ENCODE measurements at regions not wholly inside any gene's neighbourhood (a gene's known extent, or its start where the extent isn't known, plus 50 kb on each side); places are given as distances from the start of the nearest gene placed in this dataset.

DNA sequence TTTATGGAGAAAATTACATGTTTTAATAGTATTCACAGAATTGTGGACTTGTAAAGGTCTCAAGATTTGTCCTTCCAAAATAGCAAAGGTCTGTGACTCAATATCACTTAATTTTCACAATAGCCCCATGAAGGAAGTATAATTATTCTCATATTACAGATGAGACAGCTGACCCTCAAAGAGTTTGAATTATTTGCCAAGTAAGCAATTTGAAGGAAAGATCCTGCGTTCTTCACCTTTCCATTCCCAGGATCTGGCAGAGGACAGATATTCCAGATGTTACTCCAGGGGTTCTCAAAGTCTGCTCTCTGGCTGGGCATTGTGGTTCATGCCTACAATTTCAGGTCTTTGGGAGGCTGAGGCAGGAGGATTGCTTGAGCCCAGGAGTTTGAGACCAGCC, 559.4 kb upstream of the AUTS2 start:
- TF ChIP-seq ZBTB1 (tag by site-specific recombination; IDR thresholded peaks at IDR 0.05), result no peak
- TF ChIP-seq, protein P1, sequence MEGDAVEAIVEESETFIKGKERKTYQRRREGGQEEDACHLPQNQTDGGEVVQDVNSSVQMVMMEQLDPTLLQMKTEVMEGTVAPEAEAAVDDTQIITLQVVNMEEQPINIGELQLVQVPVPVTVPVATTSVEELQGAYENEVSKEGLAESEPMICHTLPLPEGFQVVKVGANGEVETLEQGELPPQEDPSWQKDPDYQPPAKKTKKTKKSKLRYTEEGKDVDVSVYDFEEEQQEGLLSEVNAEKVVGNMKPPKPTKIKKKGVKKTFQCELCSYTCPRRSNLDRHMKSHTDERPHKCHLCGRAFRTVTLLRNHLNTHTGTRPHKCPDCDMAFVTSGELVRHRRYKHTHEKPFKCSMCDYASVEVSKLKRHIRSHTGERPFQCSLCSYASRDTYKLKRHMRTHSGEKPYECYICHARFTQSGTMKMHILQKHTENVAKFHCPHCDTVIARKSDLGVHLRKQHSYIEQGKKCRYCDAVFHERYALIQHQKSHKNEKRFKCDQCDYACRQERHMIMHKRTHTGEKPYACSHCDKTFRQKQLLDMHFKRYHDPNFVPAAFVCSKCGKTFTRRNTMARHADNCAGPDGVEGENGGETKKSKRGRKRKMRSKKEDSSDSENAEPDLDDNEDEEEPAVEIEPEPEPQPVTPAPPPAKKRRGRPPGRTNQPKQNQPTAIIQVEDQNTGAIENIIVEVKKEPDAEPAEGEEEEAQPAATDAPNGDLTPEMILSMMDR (tag by site-specific recombination; IDR thresholded peaks at IDR 0.05), result no peak

All from HEK293 (cell line).